ENCODE measurements at regions not wholly inside any gene's neighbourhood (a gene's known extent, or its start where the extent isn't known, plus 50 kb on each side); places are given as distances from the start of the nearest gene placed in this dataset.

GRCh38 chr11:81165164-81165563 lies 1568.5 kb downstream of the FAM181B start:
- intact Hi-C loops (cut with micrococcal nuclease) = no loop called here
- CTCF ChIA-PET (ENCODE audit: partially characterized antibody) = no interaction called here
- Mint-ChIP-seq H3K36me3 (no peaks in the 10 kb centered on the region), H3K27ac (no peak overlapping the region), H3K9me3 (peaks cover 0 to 6% (median 3%) of the 10 kb centered on the region in 8 donors), H3K4me3 (no peak overlapping the region), H3K4me1 (no peaks in the 10 kb centered on the region), H3K27me3 (no peaks in the 10 kb centered on the region)
- DNase-seq = no peak
- Histone ChIP-seq H3K27ac (ENCODE audit: low read depth, low read length) (no peak overlapping the region), H3K36me3 (ENCODE audit: insufficient read depth, low read length) (no peaks in the 10 kb centered on the region), H3K9me3 (ENCODE audit: control insufficient read depth in 1 of 2, low read length in 2 of 2) (no peaks in the 10 kb centered on the region), H3K4me3 (ENCODE audit: low read length in 2 of 2) (no peak overlapping the region), H3K27me3 (ENCODE audit: insufficient read depth, low read length) (no peaks in the 10 kb centered on the region), H3K4me1 (ENCODE audit: insufficient read depth, low read length) (no peaks in the 10 kb centered on the region)
- POLR2A ChIA-PET (ENCODE audit: partially characterized antibody) = no interaction called here

- H3K4me1 ChIP-seq (ENCODE audit: insufficient read depth, low read length) = no peaks in the 10 kb centered on the region
- H3K9me3 Mint-ChIP-seq = peaks cover 0 to 20% (median 2%) of the 10 kb centered on the region in 8 donors
- no peaks in the 10 kb centered on the region for H3K36me3 ChIP-seq (ENCODE audit: insufficient read depth, low read length)
- no peak for DNase-seq
- ChIA-PET CTCF (ENCODE audit: partially characterized antibody) (no interaction called here), POLR2A (ENCODE audit: partially characterized antibody) (no interaction called here)
- no peak overlapping the region for H3K4me3 ChIP-seq (ENCODE audit: low read length in 2 of 2)
- no peaks in the 10 kb centered on the region for H3K27me3 ChIP-seq (ENCODE audit: insufficient read depth, low read length)
- no peak overlapping the region for H3K27ac ChIP-seq (ENCODE audit: low read depth, low read length)
- no peaks in the 10 kb centered on the region for H3K9me3 ChIP-seq (ENCODE audit: control insufficient read depth in 1 of 2, low read length in 2 of 2)
- H3K36me3 Mint-ChIP-seq = no peaks in the 10 kb centered on the region
- intact Hi-C loops (cut with micrococcal nuclease) = no loop called here
- no peaks in the 10 kb centered on the region for H3K27me3 Mint-ChIP-seq
- no peak overlapping the region for H3K4me3 Mint-ChIP-seq
- H3K27ac Mint-ChIP-seq = no peak overlapping the region
- no peaks in the 10 kb centered on the region for H3K4me1 Mint-ChIP-seq
Observed at GRCh38 chr11:81159900-81160299, 1573.8 kb downstream of the FAM181B start.

- Histone ChIP-seq H3K27me3 (ENCODE audit: insufficient read depth, low read length) (no peaks in the 10 kb centered on the region), H3K36me3 (ENCODE audit: insufficient read depth, low read length) (no peaks in the 10 kb centered on the region), H3K4me3 (ENCODE audit: low read length in 2 of 2) (no peak overlapping the region), H3K4me1 (ENCODE audit: insufficient read depth, low read length) (no peaks in the 10 kb centered on the region), H3K27ac (ENCODE audit: low read depth, low read length) (no peak overlapping the region), H3K9me3 (ENCODE audit: control insufficient read depth in 1 of 2, low read length in 2 of 2) (peaks cover 0 to 4% of the 10 kb centered on the region in 2 donors)
- H3K27ac Mint-ChIP-seq = no peak overlapping the region
- H3K36me3 Mint-ChIP-seq = no peaks in the 10 kb centered on the region
- H3K9me3 Mint-ChIP-seq = peaks cover 3 to 18% (median 5%) of the 10 kb centered on the region in 8 donors
- no peak for DNase-seq
- no peaks in the 10 kb centered on the region for H3K4me1 Mint-ChIP-seq
- ChIA-PET CTCF (ENCODE audit: partially characterized antibody) (no interaction called here), POLR2A (ENCODE audit: partially characterized antibody) (no interaction called here)
- intact Hi-C loops (cut with micrococcal nuclease) = no loop called here
- H3K27me3 Mint-ChIP-seq = no peaks in the 10 kb centered on the region
- no peak overlapping the region for H3K4me3 Mint-ChIP-seq
Observed at GRCh38 chr11:81135570-81135969, 1598.1 kb downstream of the FAM181B start.

- peaks cover 0 to 3% of the 10 kb centered on the region in 2 donors for H3K9me3 ChIP-seq (ENCODE audit: control insufficient read depth in 1 of 2, low read length in 2 of 2)
- no peaks in the 10 kb centered on the region for H3K27me3 ChIP-seq (ENCODE audit: insufficient read depth, low read length)
- H3K4me3 ChIP-seq (ENCODE audit: low read length in 2 of 2) = no peak overlapping the region
- Mint-ChIP-seq H3K4me1 (no peaks in the 10 kb centered on the region), H3K4me3 (no peak overlapping the region), H3K9me3 (peaks cover 0 to 10% (median 4%) of the 10 kb centered on the region in 8 donors), H3K36me3 (no peaks in the 10 kb centered on the region), H3K27me3 (no peaks in the 10 kb centered on the region), H3K27ac (no peak overlapping the region)
- no peak for DNase-seq
- no peak overlapping the region for H3K27ac ChIP-seq (ENCODE audit: low read depth, low read length)
- CTCF ChIA-PET (ENCODE audit: partially characterized antibody) = no interaction called here
- POLR2A ChIA-PET (ENCODE audit: partially characterized antibody) = no interaction called here
- H3K36me3 ChIP-seq (ENCODE audit: insufficient read depth, low read length) = no peaks in the 10 kb centered on the region
- no peaks in the 10 kb centered on the region for H3K4me1 ChIP-seq (ENCODE audit: insufficient read depth, low read length)
- intact Hi-C loops (cut with micrococcal nuclease) = no loop called here
Observed at GRCh38 chr11:81129618-81130017, 1604.0 kb downstream of the FAM181B start.

GRCh38 chr11:81112718-81113117 lies 1620.9 kb downstream of the FAM181B start:
- POLR2A ChIA-PET (ENCODE audit: partially characterized antibody) = no interaction called here
- H3K4me3 Mint-ChIP-seq = no peak overlapping the region

GRCh38 chr11:81104051-81104450 lies 1629.6 kb downstream of the FAM181B start:
- Mint-ChIP-seq H3K27ac (no peak overlapping the region), H3K4me3 (no peak overlapping the region), H3K9me3 (peaks cover 0 to 11% (median 4%) of the 10 kb centered on the region in 8 donors), H3K27me3 (no peaks in the 10 kb centered on the region), H3K4me1 (no peaks in the 10 kb centered on the region), H3K36me3 (no peaks in the 10 kb centered on the region)
- intact Hi-C loops (cut with micrococcal nuclease) = no loop called here
- Histone ChIP-seq H3K27ac (ENCODE audit: low read depth, low read length) (no peak overlapping the region), H3K4me1 (ENCODE audit: insufficient read depth, low read length) (no peaks in the 10 kb centered on the region), H3K36me3 (ENCODE audit: insufficient read depth, low read length) (no peaks in the 10 kb centered on the region), H3K27me3 (ENCODE audit: insufficient read depth, low read length) (no peaks in the 10 kb centered on the region), H3K4me3 (ENCODE audit: low read length in 2 of 2) (no peak overlapping the region), H3K9me3 (ENCODE audit: control insufficient read depth in 1 of 2, low read length in 2 of 2) (no peaks in the 10 kb centered on the region)
- POLR2A ChIA-PET (ENCODE audit: partially characterized antibody) = no interaction called here
- no peak for DNase-seq
- CTCF ChIA-PET (ENCODE audit: partially characterized antibody) = no interaction called here

More at GRCh38 chr11:81112718-81113117, 1620.9 kb downstream of the FAM181B start:
- H3K36me3 ChIP-seq (ENCODE audit: insufficient read depth, low read length) = no peaks in the 10 kb centered on the region
- Mint-ChIP-seq H3K27me3 (no peaks in the 10 kb centered on the region), H3K27ac (no peak overlapping the region), H3K36me3 (no peaks in the 10 kb centered on the region), H3K9me3 (peaks cover 0 to 2% (median 0%) of the 10 kb centered on the region in 8 donors), H3K4me1 (no peaks in the 10 kb centered on the region)
- no peak overlapping the region for H3K4me3 ChIP-seq (ENCODE audit: low read length in 2 of 2)
- H3K4me1 ChIP-seq (ENCODE audit: insufficient read depth, low read length) = no peaks in the 10 kb centered on the region
- no peaks in the 10 kb centered on the region for H3K27me3 ChIP-seq (ENCODE audit: insufficient read depth, low read length)
- no peak overlapping the region for H3K27ac ChIP-seq (ENCODE audit: low read depth, low read length)
- CTCF ChIA-PET (ENCODE audit: partially characterized antibody) = no interaction called here
- no peaks in the 10 kb centered on the region for H3K9me3 ChIP-seq (ENCODE audit: control insufficient read depth in 1 of 2, low read length in 2 of 2)
- intact Hi-C loops (cut with micrococcal nuclease) = no loop called here
- DNase-seq = no peak

GRCh38 chr11:81098471-81098870 lies 1635.2 kb downstream of the FAM181B start:
- no peaks in the 10 kb centered on the region for H3K36me3 Mint-ChIP-seq
- no peak for DNase-seq
- intact Hi-C loops (cut with micrococcal nuclease) = no loop called here
- ChIA-PET POLR2A (ENCODE audit: partially characterized antibody) (no interaction called here), CTCF (ENCODE audit: partially characterized antibody) (no interaction called here)
- no peak overlapping the region for H3K27ac Mint-ChIP-seq
- Histone ChIP-seq H3K4me3 (ENCODE audit: low read length in 2 of 2) (no peak overlapping the region), H3K36me3 (ENCODE audit: insufficient read depth, low read length) (no peaks in the 10 kb centered on the region), H3K9me3 (ENCODE audit: control insufficient read depth in 1 of 2, low read length in 2 of 2) (no peaks in the 10 kb centered on the region), H3K4me1 (ENCODE audit: insufficient read depth, low read length) (no peaks in the 10 kb centered on the region), H3K27me3 (ENCODE audit: insufficient read depth, low read length) (no peaks in the 10 kb centered on the region), H3K27ac (ENCODE audit: low read depth, low read length) (no peak overlapping the region)
- peaks cover 0 to 18% (median 6%) of the 10 kb centered on the region in 8 donors for H3K9me3 Mint-ChIP-seq
- no peaks in the 10 kb centered on the region for H3K27me3 Mint-ChIP-seq
- no peaks in the 10 kb centered on the region for H3K4me1 Mint-ChIP-seq
- no peak overlapping the region for H3K4me3 Mint-ChIP-seq

GRCh38 chr11:81092522-81092921 lies 1641.1 kb downstream of the FAM181B start:
- Histone ChIP-seq H3K4me3 (ENCODE audit: low read length in 2 of 2) (no peak overlapping the region), H3K9me3 (ENCODE audit: control insufficient read depth in 1 of 2, low read length in 2 of 2) (no peaks in the 10 kb centered on the region), H3K27me3 (ENCODE audit: insufficient read depth, low read length) (no peaks in the 10 kb centered on the region), H3K36me3 (ENCODE audit: insufficient read depth, low read length) (no peaks in the 10 kb centered on the region), H3K27ac (ENCODE audit: low read depth, low read length) (no peak overlapping the region), H3K4me1 (ENCODE audit: insufficient read depth, low read length) (no peaks in the 10 kb centered on the region)
- H3K27me3 Mint-ChIP-seq = no peaks in the 10 kb centered on the region
- intact Hi-C loops (cut with micrococcal nuclease) = no loop called here
- no peak for DNase-seq
- CTCF ChIA-PET (ENCODE audit: partially characterized antibody) = no interaction called here
- POLR2A ChIA-PET (ENCODE audit: partially characterized antibody) = no interaction called here
- no peak overlapping the region for H3K4me3 Mint-ChIP-seq
- peaks cover 2 to 25% (median 10%) of the 10 kb centered on the region in 8 donors for H3K9me3 Mint-ChIP-seq
- H3K36me3 Mint-ChIP-seq = no peaks in the 10 kb centered on the region
- H3K4me1 Mint-ChIP-seq = no peaks in the 10 kb centered on the region
- no peak overlapping the region for H3K27ac Mint-ChIP-seq

All from CD4-positive, alpha-beta memory T cell (primary cell).